ENCODE measurements at regions not wholly inside any gene's neighbourhood (a gene's known extent, or its start where the extent isn't known, plus 50 kb on each side); places are given as distances from the start of the nearest gene placed in this dataset.

DNA sequence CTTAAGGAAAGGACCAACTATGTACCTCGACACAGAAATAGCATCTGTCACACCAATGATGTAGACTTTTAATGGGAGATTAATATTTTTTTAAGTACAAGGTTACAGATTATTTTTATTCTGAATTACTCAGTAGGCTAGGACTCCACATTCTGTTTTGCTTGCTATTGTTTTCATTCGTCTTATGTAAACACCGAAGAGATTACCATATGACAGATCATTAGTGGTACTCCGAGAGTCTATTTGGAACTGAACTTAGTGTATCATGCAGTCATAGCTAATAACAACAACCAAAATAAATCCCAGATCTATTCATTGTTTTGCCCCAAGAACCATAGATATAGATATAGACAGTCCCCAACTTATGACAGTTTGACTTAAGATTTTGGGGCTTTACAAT is 139.7 kb upstream of the SPRY1 start:
- Mint-ChIP-seq H3K36me3 (peaks cover 50% of the 10 kb centered on the region), H3K4me3 (no peak overlapping the region), H3K9me3 (no peaks in the 10 kb centered on the region), H3K27me3 (no peaks in the 10 kb centered on the region), H3K4me1 (peaks cover 0 to 7% (median 0%) of the 10 kb centered on the region in 3 donors), H3K27ac (no peak overlapping the region)
- ChIA-PET CTCF (no interaction called here), POLR2A (no interaction called here)
- no peak overlapping the region for H3K4me3 ChIP-seq (ENCODE audit: control insufficient read depth in 1 of 2, extremely low read depth in 1 of 2, low read length in 1 of 2)
- H3K27me3 ChIP-seq (replicated peaks in 1 of 2; ENCODE audit: control insufficient read depth in 2 of 2, extremely low read depth in 1 of 2, insufficient read depth in 2 of 2, low read length in 1 of 2): no peaks in the 10 kb centered on the region
- H3K27ac ChIP-seq (ENCODE audit: low read length): no peak overlapping the region
- no peaks in the 10 kb centered on the region for H3K9me3 ChIP-seq
- no CpG with 5 or more reads among the region's 4 CpGs for WGBS (ENCODE audit: insufficient coverage)
- DNase-seq: no peak
- peaks cover 0 to 2% of the 10 kb centered on the region in 2 donors for H3K36me3 ChIP-seq (ENCODE audit: control insufficient read depth in 2 of 2, extremely low read depth in 1 of 2, insufficient read depth in 1 of 2, low read length in 1 of 2)
- ATAC-seq (replicated peaks in 1 of 4): no peak
- H3K4me1 ChIP-seq (ENCODE audit: control insufficient read depth in 1 of 2, extremely low read depth in 1 of 2, insufficient read depth in 2 of 2, low read length in 2 of 2): no peaks in the 10 kb centered on the region

DNA sequence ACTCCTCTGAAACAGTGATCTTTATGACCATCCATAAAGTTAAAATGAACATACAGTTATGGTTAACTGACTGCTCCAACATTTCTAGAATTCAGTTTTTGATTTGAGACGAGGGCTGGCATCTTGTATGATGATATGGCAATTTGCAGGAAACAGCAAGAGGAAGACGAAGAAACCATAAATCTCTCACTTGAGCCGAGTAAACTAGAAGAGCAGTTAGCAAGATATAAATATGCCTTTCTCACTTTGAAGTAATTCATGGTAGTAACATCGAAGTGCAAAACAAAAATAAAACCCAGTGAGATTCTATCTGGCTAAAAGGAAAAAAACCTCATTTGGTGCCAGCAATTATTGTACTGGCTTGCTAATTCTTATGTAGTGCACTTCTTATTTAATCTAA is 139.0 kb upstream of the SPRY1 start:
- ChIA-PET POLR2A (no interaction called here), CTCF (no interaction called here)
- H3K27ac Mint-ChIP-seq: no peak overlapping the region
- H3K9me3 Mint-ChIP-seq: no peaks in the 10 kb centered on the region
- no peak for DNase-seq
- H3K36me3 ChIP-seq (ENCODE audit: control insufficient read depth in 2 of 2, extremely low read depth in 1 of 2, insufficient read depth in 1 of 2, low read length in 1 of 2): peaks cover 0 to 2% of the 10 kb centered on the region in 2 donors
- H3K27ac ChIP-seq (ENCODE audit: low read length): no peak overlapping the region
- no peaks in the 10 kb centered on the region for H3K4me1 ChIP-seq (ENCODE audit: control insufficient read depth in 1 of 2, extremely low read depth in 1 of 2, insufficient read depth in 2 of 2, low read length in 2 of 2)
- no peaks in the 10 kb centered on the region for H3K9me3 ChIP-seq
- ATAC-seq (replicated peaks in 1 of 4): no peak
- H3K27me3 ChIP-seq (replicated peaks in 1 of 2; ENCODE audit: control insufficient read depth in 2 of 2, extremely low read depth in 1 of 2, insufficient read depth in 2 of 2, low read length in 1 of 2): no peaks in the 10 kb centered on the region
- peaks cover 0 to 7% (median 0%) of the 10 kb centered on the region in 3 donors for H3K4me1 Mint-ChIP-seq
- WGBS (ENCODE audit: insufficient coverage): 20% methylated on average over 1 of the region's 4 CpGs
- no peak overlapping the region for H3K4me3 ChIP-seq (ENCODE audit: control insufficient read depth in 1 of 2, extremely low read depth in 1 of 2, low read length in 1 of 2)
- no peak overlapping the region for H3K4me3 Mint-ChIP-seq
- peaks cover 56% of the 10 kb centered on the region for H3K36me3 Mint-ChIP-seq
- H3K27me3 Mint-ChIP-seq: no peaks in the 10 kb centered on the region

DNA sequence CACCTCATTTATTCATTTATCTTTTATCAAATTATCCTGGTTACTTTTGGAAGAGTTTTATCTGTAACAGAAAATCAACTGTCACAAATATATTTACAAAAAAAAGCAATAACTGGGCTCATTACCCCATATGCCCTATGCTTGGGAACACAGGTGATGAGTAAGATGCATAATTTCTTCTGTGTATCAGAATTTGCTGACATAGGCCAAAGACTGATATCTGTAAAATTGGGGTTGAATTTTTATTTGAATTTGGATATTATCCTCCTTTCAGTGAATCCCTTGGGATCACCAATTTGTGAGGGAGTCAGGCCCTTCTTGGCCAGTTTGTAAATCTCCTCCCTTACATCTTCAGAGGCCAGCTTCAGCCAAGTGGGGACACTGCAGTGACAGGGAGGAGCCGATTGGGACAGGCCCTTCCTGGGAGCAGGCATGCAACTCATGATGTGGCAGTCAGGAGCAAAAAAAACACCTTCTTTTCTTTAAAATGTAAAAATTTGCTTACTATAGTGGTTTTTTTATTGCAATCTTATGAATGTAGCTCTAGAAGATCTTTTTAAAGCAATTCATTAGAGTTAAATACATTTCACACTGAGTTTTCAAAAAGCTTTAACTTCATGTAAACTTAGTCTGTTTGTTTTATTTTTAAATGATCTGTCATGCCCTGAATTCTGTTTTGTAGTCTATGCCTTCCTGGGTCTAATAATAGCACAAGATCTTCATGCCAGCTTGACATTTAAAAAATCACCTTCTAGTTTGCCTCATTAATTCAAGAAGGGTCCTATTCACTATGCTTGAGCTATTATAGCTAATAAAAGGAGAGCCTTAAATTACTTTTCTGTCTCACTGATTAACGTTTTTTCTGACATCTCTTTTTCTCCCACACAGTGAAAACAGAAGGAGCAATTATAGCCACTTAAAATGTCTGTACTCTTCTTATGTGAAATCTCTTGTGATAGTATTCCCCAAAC is 136.6 kb upstream of the SPRY1 start:
- ATAC-seq (replicated peaks in 1 of 4): no peak
- Mint-ChIP-seq H3K27ac (no peak overlapping the region), H3K4me3 (no peak overlapping the region), H3K4me1 (peaks cover 0 to 5% (median 0%) of the 10 kb centered on the region in 3 donors), H3K36me3 (peaks cover 65% of the 10 kb centered on the region), H3K27me3 (no peaks in the 10 kb centered on the region), H3K9me3 (no peaks in the 10 kb centered on the region)
- H3K27ac ChIP-seq (ENCODE audit: low read length): no peak overlapping the region
- ChIA-PET POLR2A (no interaction called here), CTCF (no interaction called here)
- H3K4me3 ChIP-seq (ENCODE audit: control insufficient read depth in 1 of 2, extremely low read depth in 1 of 2, low read length in 1 of 2): no peak overlapping the region
- H3K4me1 ChIP-seq (ENCODE audit: control insufficient read depth in 1 of 2, extremely low read depth in 1 of 2, insufficient read depth in 2 of 2, low read length in 2 of 2): no peaks in the 10 kb centered on the region
- H3K9me3 ChIP-seq: no peaks in the 10 kb centered on the region
- peaks cover 0 to 2% of the 10 kb centered on the region in 2 donors for H3K36me3 ChIP-seq (ENCODE audit: control insufficient read depth in 2 of 2, extremely low read depth in 1 of 2, insufficient read depth in 1 of 2, low read length in 1 of 2)
- no peaks in the 10 kb centered on the region for H3K27me3 ChIP-seq (replicated peaks in 1 of 2; ENCODE audit: control insufficient read depth in 2 of 2, extremely low read depth in 1 of 2, insufficient read depth in 2 of 2, low read length in 1 of 2)
- WGBS (ENCODE audit: insufficient coverage): no CpG with 5 or more reads among the region's 2 CpGs
- no peak for DNase-seq

DNA sequence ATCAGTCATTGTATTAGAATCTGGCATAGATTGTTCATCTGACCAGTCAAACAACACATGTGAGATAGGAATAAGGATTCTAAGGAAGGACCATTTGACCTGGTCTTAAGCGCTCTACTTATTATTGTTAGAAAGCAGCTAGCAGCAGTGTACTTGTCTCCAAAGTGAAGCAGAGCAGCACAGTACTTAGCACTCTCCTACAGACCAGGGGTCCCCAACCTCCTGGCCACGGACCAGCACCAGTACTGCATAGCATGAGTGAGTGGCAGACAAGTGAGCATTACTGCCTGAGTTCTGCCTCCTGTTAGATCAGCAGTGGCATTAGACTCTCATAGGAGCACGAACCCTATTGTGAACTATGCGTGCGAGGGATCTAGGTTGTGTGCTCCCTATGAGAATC is 135.9 kb upstream of the SPRY1 start:
- no peaks in the 10 kb centered on the region for H3K27me3 Mint-ChIP-seq
- H3K9me3 Mint-ChIP-seq: no peaks in the 10 kb centered on the region
- Histone ChIP-seq H3K4me3 (ENCODE audit: control insufficient read depth in 1 of 2, extremely low read depth in 1 of 2, low read length in 1 of 2) (no peak overlapping the region), H3K4me1 (ENCODE audit: control insufficient read depth in 1 of 2, extremely low read depth in 1 of 2, insufficient read depth in 2 of 2, low read length in 2 of 2) (no peaks in the 10 kb centered on the region), H3K27ac (ENCODE audit: low read length) (no peak overlapping the region), H3K36me3 (ENCODE audit: control insufficient read depth in 2 of 2, extremely low read depth in 1 of 2, insufficient read depth in 1 of 2, low read length in 1 of 2) (peaks cover 0 to 2% of the 10 kb centered on the region in 2 donors), H3K27me3 (replicated peaks in 1 of 2; ENCODE audit: control insufficient read depth in 2 of 2, extremely low read depth in 1 of 2, insufficient read depth in 2 of 2, low read length in 1 of 2) (no peaks in the 10 kb centered on the region), H3K9me3 (no peaks in the 10 kb centered on the region)
- ChIA-PET CTCF (no interaction called here), POLR2A (no interaction called here)
- H3K4me1 Mint-ChIP-seq: peaks cover 0 to 5% (median 0%) of the 10 kb centered on the region in 3 donors
- 86% methylated on average over 1 of the region's 5 CpGs for WGBS (ENCODE audit: insufficient coverage)
- ATAC-seq (replicated peaks in 1 of 4) (no peak), DNase-seq (no peak)
- H3K27ac Mint-ChIP-seq: no peak overlapping the region
- H3K36me3 Mint-ChIP-seq: peaks cover 65% of the 10 kb centered on the region
- H3K4me3 Mint-ChIP-seq: no peak overlapping the region

DNA sequence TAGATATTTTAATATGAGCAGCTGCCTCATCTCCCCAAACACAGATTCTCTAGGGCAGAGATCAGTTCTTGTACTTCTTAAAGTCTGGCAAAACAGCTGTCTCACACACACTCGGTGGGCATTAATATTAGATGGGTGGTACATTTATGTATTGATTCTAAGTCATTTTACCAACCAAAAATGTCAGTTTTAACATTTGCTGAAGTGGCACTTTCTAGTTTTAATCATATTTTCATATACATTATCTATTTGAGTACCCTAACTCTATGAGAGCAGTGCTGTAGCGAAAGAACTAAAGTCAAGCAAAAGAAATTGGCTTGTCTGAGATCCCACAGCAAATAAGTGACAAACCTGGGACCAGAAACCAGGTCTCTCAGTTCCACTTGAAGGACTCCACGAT is 134.5 kb upstream of the SPRY1 start:
- H3K27ac Mint-ChIP-seq: no peak overlapping the region
- H3K9me3 ChIP-seq: no peaks in the 10 kb centered on the region
- 67% methylated on average over 2 of the region's 3 CpGs for WGBS (ENCODE audit: insufficient coverage)
- no peak for DNase-seq
- peaks cover 50% of the 10 kb centered on the region for H3K36me3 Mint-ChIP-seq
- no peak overlapping the region for H3K27ac ChIP-seq (ENCODE audit: low read length)
- no peak overlapping the region for H3K4me3 Mint-ChIP-seq
- no peaks in the 10 kb centered on the region for H3K36me3 ChIP-seq (ENCODE audit: control insufficient read depth in 2 of 2, extremely low read depth in 1 of 2, insufficient read depth in 1 of 2, low read length in 1 of 2)
- H3K27me3 ChIP-seq (replicated peaks in 1 of 2; ENCODE audit: control insufficient read depth in 2 of 2, extremely low read depth in 1 of 2, insufficient read depth in 2 of 2, low read length in 1 of 2): no peaks in the 10 kb centered on the region
- no peak for ATAC-seq (replicated peaks in 1 of 4)
- H3K4me1 Mint-ChIP-seq: peaks cover 0 to 5% (median 0%) of the 10 kb centered on the region in 3 donors
- ChIA-PET POLR2A (no interaction called here), CTCF (no interaction called here)
- H3K27me3 Mint-ChIP-seq: no peaks in the 10 kb centered on the region
- H3K4me1 ChIP-seq (ENCODE audit: control insufficient read depth in 1 of 2, extremely low read depth in 1 of 2, insufficient read depth in 2 of 2, low read length in 2 of 2): no peaks in the 10 kb centered on the region
- no peak overlapping the region for H3K4me3 ChIP-seq (ENCODE audit: control insufficient read depth in 1 of 2, extremely low read depth in 1 of 2, low read length in 1 of 2)
- no peaks in the 10 kb centered on the region for H3K9me3 Mint-ChIP-seq

DNA sequence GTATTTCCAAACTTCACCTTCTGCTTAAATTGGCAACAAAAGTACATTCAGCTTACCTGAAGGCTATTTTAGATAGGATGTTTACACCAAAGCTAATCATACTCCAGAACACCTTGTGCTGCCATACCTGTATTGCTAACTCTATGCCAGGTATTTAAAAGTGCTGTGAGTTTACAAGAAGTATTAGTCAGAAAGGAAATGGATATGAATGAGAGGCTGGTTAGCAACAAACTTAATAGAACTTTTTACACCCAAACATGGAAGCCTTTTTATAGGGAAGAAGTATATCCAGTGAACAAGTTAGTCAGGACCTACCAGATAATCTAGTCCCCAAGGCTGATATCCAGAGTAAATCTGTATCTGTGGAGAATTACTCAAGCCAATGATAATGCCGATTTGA is 131.2 kb upstream of the SPRY1 start:
- no peak overlapping the region for H3K27ac ChIP-seq (ENCODE audit: low read length)
- H3K9me3 ChIP-seq: no peaks in the 10 kb centered on the region
- no peaks in the 10 kb centered on the region for H3K4me1 ChIP-seq (ENCODE audit: control insufficient read depth in 1 of 2, extremely low read depth in 1 of 2, insufficient read depth in 2 of 2, low read length in 2 of 2)
- H3K4me3 ChIP-seq (ENCODE audit: control insufficient read depth in 1 of 2, extremely low read depth in 1 of 2, low read length in 1 of 2): no peak overlapping the region
- peaks cover 48% of the 10 kb centered on the region for H3K36me3 Mint-ChIP-seq
- ATAC-seq (replicated peaks in 1 of 4): no peak
- CTCF ChIA-PET: no interaction called here
- no peaks in the 10 kb centered on the region for H3K27me3 Mint-ChIP-seq
- H3K9me3 Mint-ChIP-seq: no peaks in the 10 kb centered on the region
- H3K27me3 ChIP-seq (replicated peaks in 1 of 2; ENCODE audit: control insufficient read depth in 2 of 2, extremely low read depth in 1 of 2, insufficient read depth in 2 of 2, low read length in 1 of 2): no peaks in the 10 kb centered on the region
- POLR2A ChIA-PET: no interaction called here
- DNase-seq: no peak
- no peak overlapping the region for H3K4me3 Mint-ChIP-seq
- H3K27ac Mint-ChIP-seq: no peak overlapping the region
- 100% methylated on average over 1 of the region's 1 CpG for WGBS (ENCODE audit: insufficient coverage)
- H3K36me3 ChIP-seq (ENCODE audit: control insufficient read depth in 2 of 2, extremely low read depth in 1 of 2, insufficient read depth in 1 of 2, low read length in 1 of 2): no peaks in the 10 kb centered on the region
- H3K4me1 Mint-ChIP-seq: peaks cover 0 to under 1% (median 0%) of the 10 kb centered on the region in 3 donors

Data from T-cell (primary cell).